Tibial artery (tissue), 4 donors: ENCODE measurements at regions not wholly inside any gene's neighbourhood (a gene's known extent, or its start where the extent isn't known, plus 50 kb on each side); places are given as distances from the start of the nearest gene placed in this dataset.

ENCODE experiments used
- DNase-seq, 2 donors: peaks; one replicate each; pipeline ENCODE4 v3.0.0-alpha.2; 2019
- H3K27ac ChIP-seq, 2 donors: fragments of 200-600 bp; sonication (generic) in 1 of 2; 1 replicate in 1 of 2; 2 replicates in 1 of 2; pipeline ENCODE4 v1.5.1; 2018 to 2019; ENCODE audit warnings: mild to moderate bottlenecking in 1 of 2
- H3K27me3 ChIP-seq, 2 donors: fragments of 200-600 bp; sonication (generic) in 1 of 2; one replicate each; pipeline versions ENCODE4 v1.5.1 to v1.6.0; 2016 to 2019
- H3K36me3 ChIP-seq, 3 donors: fragments of 200-600 bp; sonication (generic) in 2 of 3; one replicate each; pipeline ENCODE4 v1.5.1; 2016 to 2019; ENCODE audit warnings: mild to moderate bottlenecking in 2 of 3
- H3K4me1 ChIP-seq, 4 donors: fragments of 200-600 bp; sonication (generic) in 2 of 4; 1 replicate in 3 of 4; 2 replicates in 1 of 4; pipeline ENCODE4 v1.5.1; 2016 to 2019
- H3K4me3 ChIP-seq, 2 donors: fragments of 200-600 bp; sonication (generic) in 1 of 2; 1 replicate in 1 of 2; 2 replicates in 1 of 2; pipeline ENCODE4 v1.5.1; 2018 to 2019; ENCODE audit warnings: mild to moderate bottlenecking in 2 of 2
- H3K9me3 ChIP-seq, 3 donors: fragments of 200-600 bp; sonication (generic) in 1 of 3; one replicate each; pipeline ENCODE4 v1.5.1; 2016 to 2019
- intact Hi-C: fragments of 100-400 bp; cut with DNase I; formaldehyde crosslinking; loops from one replicate; pipeline ENCODE4 v1.15.0; 2023; ENCODE audit warnings: low total_unique reads
- TF ChIP-seq, protein P1 (sequence below), 2 experiments: fragments of 200-600 bp in 1 of 2; fragments of 450-650 bp in 1 of 2; IDR thresholded peaks; one replicate each; pipeline ENCODE4 v1.5.1; 2017 to 2019; ENCODE audit warnings: antibody characterized with exemption in 2 of 2, mild to moderate bottlenecking in 1 of 2, moderate library complexity in 1 of 2

DNA sequence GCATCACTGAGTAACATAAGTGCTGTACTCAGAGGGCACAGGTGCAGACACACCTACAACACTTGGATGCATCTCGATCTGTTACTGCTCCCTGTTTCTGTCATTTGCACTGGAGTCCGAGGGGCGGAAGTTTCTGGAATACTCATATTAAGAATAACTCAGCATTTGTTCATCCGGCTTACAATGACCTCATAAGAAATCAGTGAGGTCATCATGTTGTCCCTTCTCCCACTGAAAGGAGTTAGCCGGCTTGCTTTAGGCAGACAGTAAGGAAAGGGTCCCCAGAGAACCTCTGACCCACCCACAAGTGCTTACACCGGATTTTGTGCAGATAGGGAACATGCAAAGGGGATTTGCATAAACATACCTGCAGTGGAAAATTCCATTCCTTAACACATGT lies 344.7 kb downstream of the HAPSTR1 start:
- Histone ChIP-seq H3K9me3 (no peaks in the 10 kb centered on the region), H3K4me1 (no peaks in the 10 kb centered on the region), H3K27me3 (peaks cover 0 to 12% of the 10 kb centered on the region in 2 donors), H3K27ac (no peak overlapping the region), H3K36me3 (no peaks in the 10 kb centered on the region), H3K4me3 (no peak overlapping the region)
- intact Hi-C loops: no loop called here
- TF ChIP-seq, protein P1, sequence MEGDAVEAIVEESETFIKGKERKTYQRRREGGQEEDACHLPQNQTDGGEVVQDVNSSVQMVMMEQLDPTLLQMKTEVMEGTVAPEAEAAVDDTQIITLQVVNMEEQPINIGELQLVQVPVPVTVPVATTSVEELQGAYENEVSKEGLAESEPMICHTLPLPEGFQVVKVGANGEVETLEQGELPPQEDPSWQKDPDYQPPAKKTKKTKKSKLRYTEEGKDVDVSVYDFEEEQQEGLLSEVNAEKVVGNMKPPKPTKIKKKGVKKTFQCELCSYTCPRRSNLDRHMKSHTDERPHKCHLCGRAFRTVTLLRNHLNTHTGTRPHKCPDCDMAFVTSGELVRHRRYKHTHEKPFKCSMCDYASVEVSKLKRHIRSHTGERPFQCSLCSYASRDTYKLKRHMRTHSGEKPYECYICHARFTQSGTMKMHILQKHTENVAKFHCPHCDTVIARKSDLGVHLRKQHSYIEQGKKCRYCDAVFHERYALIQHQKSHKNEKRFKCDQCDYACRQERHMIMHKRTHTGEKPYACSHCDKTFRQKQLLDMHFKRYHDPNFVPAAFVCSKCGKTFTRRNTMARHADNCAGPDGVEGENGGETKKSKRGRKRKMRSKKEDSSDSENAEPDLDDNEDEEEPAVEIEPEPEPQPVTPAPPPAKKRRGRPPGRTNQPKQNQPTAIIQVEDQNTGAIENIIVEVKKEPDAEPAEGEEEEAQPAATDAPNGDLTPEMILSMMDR (IDR thresholded peaks at IDR 0.05): no peak
- no peak for DNase-seq

DNA sequence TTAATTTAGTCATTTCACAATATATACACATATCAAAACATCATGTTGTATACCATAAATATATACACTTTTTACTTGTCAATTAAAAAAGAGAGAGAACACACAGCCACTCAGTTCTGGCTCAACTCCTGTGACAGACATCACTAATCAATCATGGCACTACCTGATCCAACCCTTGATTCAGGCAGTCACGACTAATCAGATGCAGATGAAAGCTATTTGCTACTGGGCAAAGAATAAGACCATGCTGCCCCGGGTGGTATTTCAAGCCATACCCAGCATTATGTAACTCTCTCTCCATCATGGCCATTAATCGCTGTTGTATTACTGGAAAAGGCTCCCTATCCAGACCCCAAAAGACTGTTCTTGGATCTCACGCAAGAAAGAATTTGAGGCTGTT lies 345.7 kb downstream of the HAPSTR1 start:
- no peaks in the 10 kb centered on the region for H3K4me1 ChIP-seq
- H3K27ac ChIP-seq: no peak overlapping the region
- TF ChIP-seq, protein P1 (IDR thresholded peaks at IDR 0.05): no peak
- intact Hi-C loops: no loop called here
- no peak for DNase-seq
- H3K4me3 ChIP-seq: no peak overlapping the region
- H3K9me3 ChIP-seq: no peaks in the 10 kb centered on the region
- H3K36me3 ChIP-seq: no peaks in the 10 kb centered on the region
- peaks cover 0 to 12% of the 10 kb centered on the region in 2 donors for H3K27me3 ChIP-seq

DNA sequence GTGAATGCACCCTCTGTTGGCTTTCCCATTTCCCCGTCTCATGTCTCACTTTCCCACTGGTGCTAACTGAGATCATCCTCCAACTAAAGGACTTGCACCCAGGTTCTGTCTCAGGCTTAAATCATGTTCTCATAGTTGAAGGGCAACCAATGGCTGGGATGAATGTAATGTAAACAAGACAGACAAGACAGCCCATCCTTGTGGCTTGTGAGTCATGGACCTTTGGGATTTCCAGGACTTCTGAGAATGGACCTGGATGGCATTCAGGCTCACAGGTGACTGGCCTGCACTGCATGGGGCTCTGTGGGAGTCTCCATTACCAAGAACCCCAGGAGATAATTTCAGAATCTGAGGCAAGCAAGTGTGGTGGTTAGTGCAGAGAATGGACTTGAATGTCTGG lies 347.5 kb downstream of the HAPSTR1 start:
- H3K27me3 ChIP-seq: peaks cover 0 to 18% of the 10 kb centered on the region in 2 donors
- H3K36me3 ChIP-seq: no peaks in the 10 kb centered on the region
- no peak overlapping the region for H3K4me3 ChIP-seq
- no peaks in the 10 kb centered on the region for H3K9me3 ChIP-seq
- TF ChIP-seq, protein P1 (IDR thresholded peaks at IDR 0.05): no peak
- no peak overlapping the region for H3K27ac ChIP-seq
- no peak for DNase-seq
- no peaks in the 10 kb centered on the region for H3K4me1 ChIP-seq
- intact Hi-C loops: no loop called here

DNA sequence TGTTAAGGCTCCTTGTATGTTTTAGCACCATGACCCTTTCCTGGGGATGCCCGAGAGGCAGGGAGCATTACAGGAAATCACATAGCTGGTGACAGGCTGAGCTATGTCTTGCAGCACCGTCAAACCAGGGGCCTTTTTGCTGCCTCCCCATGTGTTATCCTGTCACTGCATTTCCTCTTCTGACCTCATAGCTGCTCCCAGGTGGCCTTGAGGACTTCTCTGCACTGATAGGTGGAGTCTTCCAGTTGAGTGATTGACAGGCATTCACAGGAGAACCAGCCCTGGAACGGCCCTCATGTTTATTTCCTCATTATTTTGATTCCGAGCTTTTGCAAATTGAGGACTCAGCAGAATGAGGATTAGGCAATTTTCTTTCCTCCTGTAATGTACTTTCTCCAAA lies 349.6 kb downstream of the HAPSTR1 start:
- DNase-seq: no peak
- no peaks in the 10 kb centered on the region for H3K4me1 ChIP-seq

DNA sequence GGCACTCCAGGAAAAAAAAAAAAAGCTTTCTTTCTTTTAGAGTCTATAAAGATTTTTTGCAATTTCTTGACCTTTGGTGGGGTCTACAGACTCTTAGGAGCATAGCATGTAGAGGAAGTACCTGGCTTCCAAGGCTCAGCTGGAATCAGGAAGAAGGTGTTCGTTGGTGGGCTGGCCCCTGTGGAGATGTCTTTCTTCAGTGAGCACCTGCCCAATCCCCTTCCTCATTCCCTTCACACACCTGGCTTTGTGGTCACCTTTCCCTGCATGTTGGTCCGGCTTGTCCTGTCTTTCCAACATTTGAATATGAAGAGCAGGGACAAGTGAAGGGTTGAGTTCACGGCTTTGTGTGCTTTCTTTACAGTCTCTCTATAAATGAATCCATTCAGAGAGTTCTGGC lies 352.4 kb downstream of the HAPSTR1 start:
- intact Hi-C loops: no loop called here
- no peak for DNase-seq
- Histone ChIP-seq H3K36me3 (no peaks in the 10 kb centered on the region), H3K4me3 (no peak overlapping the region), H3K27me3 (peaks cover 0 to 22% of the 10 kb centered on the region in 2 donors), H3K9me3 (no peaks in the 10 kb centered on the region), H3K4me1 (no peaks in the 10 kb centered on the region), H3K27ac (no peak overlapping the region)
- TF ChIP-seq, protein P1 (IDR thresholded peaks at IDR 0.05): no peak

More for the DNA sequence above, 349.6 kb downstream of the HAPSTR1 start:
- TF ChIP-seq, protein P1 (IDR thresholded peaks at IDR 0.05): no peak
- H3K27ac ChIP-seq: no peak overlapping the region
- H3K9me3 ChIP-seq: no peaks in the 10 kb centered on the region
- no peak overlapping the region for H3K4me3 ChIP-seq
- H3K36me3 ChIP-seq: no peaks in the 10 kb centered on the region
- intact Hi-C loops: no loop called here
- peaks cover 0 to 25% of the 10 kb centered on the region in 2 donors for H3K27me3 ChIP-seq
